ENCODE measurements at regions not wholly inside any gene's neighbourhood (a gene's known extent, or its start where the extent isn't known, plus 50 kb on each side); places are given as distances from the start of the nearest gene placed in this dataset.

- no peak overlapping the region for H2AFZ ChIP-seq (replicated peaks; ENCODE audit: low read length, poor library complexity)
- no peak overlapping the region for H3K18ac ChIP-seq (ENCODE audit: low read depth, low read length)
- ChIA-PET CTCF (no interaction called here), POLR2A (ENCODE audit: unreplicated experiment) (no interaction called here)
- H3K4ac ChIP-seq (ENCODE audit: low read depth, low read length), result no peak overlapping the region
- H4K91ac ChIP-seq (ENCODE audit: insufficient read depth, low read depth, low read length), result no peak overlapping the region
- no peak overlapping the region for H2BK120ac ChIP-seq (ENCODE audit: low read depth, low read length)
- no peak overlapping the region for H3K4me3 ChIP-seq (ENCODE audit: insufficient read depth, low read depth, low read length)
- peaks cover 5% of the 10 kb centered on the region for H3K27me3 ChIP-seq (ENCODE audit: control insufficient read depth, insufficient read depth, low read length)
- dilution Hi-C loops (cut with HindIII; ENCODE audit: low sequenced_read_pairs, unreplicated experiment) (no loop called here), intact Hi-C loops (cut with micrococcal nuclease) (no loop called here), in situ Hi-C loops (cut with MboI; ENCODE audit: low sequenced_read_pairs) (no loop called here)
- WGBS, 2 experiments (ENCODE audit: extremely low coverage in 2 of 2, insufficient read length in 1 of 2), result no CpG with 5 or more reads among the region's 3 CpGs
- no peak overlapping the region for H4K8ac ChIP-seq (ENCODE audit: low read depth in 2 of 2, low read length in 2 of 2)
- BruUV-seq (replicated peaks), result no TSS peak
- no peak overlapping the region for H2AK9ac ChIP-seq (replicated peaks; ENCODE audit: low read depth, low read length, poor library complexity)
- no peaks in the 10 kb centered on the region for H3K36me3 ChIP-seq (ENCODE audit: control insufficient read depth, insufficient read depth, low read length)
- H3K9me3 ChIP-seq (ENCODE audit: control insufficient read depth, insufficient read depth, low read length), result no peaks in the 10 kb centered on the region; the same call in 1 of the 2 replicates
- H3K4me1 ChIP-seq (ENCODE audit: control insufficient read depth, insufficient read depth, low read length), result no peaks in the 10 kb centered on the region
- no peak overlapping the region for H4K5ac ChIP-seq (ENCODE audit: low read depth, low read length)
- no peak overlapping the region for H3K4me2 ChIP-seq (ENCODE audit: low read depth, low read length)
- H3K56ac ChIP-seq (ENCODE audit: extremely low read depth, insufficient read depth, low read length), result no peak overlapping the region
- H2BK15ac ChIP-seq (ENCODE audit: low read depth, low read length), result no peak overlapping the region
- no peak overlapping the region for H2BK5ac ChIP-seq (ENCODE audit: low read depth, low read length, poor library complexity, severe bottlenecking)
- no peaks in the 10 kb centered on the region for H3K9me1 ChIP-seq (ENCODE audit: insufficient read depth, low read length)
- H3K14ac ChIP-seq (replicated peaks; ENCODE audit: low read depth, low read length), result no peak overlapping the region
- no peaks in the 10 kb centered on the region for H4K20me1 ChIP-seq (ENCODE audit: insufficient read depth, low read length)
- no peak for TF ChIP-seq CTCF (conservative IDR thresholded peaks at IDR 0.05; ENCODE audit: low read depth, low read length)
- TF ChIP-seq NFE2L2 (IDR thresholded peaks at IDR 0.05; ENCODE audit: low read depth, low read length), result no peak
- no peak for TF ChIP-seq RFX5 (IDR thresholded peaks at IDR 0.05; ENCODE audit: low read depth, low read length)
- TF ChIP-seq POLR2A (IDR thresholded peaks at IDR 0.05; ENCODE audit: low read depth, low read length), result no peak
- no peak for TF ChIP-seq FOS (IDR thresholded peaks at IDR 0.05; ENCODE audit: low read depth, low read length)
- no peak for TF ChIP-seq CHD1 (IDR thresholded peaks at IDR 0.05; ENCODE audit: low read depth, low read length)
- TF ChIP-seq ELK1 (IDR thresholded peaks at IDR 0.05; ENCODE audit: borderline replicate concordance, low read depth, low read length), result no peak
- no peak for TF ChIP-seq MAFK (IDR thresholded peaks at IDR 0.05; ENCODE audit: low read depth, low read length)
- no peak for TF ChIP-seq CEBPB (IDR thresholded peaks at IDR 0.05; ENCODE audit: low read depth, low read length)
- TF ChIP-seq MAZ (IDR thresholded peaks at IDR 0.05; ENCODE audit: borderline replicate concordance, low read depth, low read length), result no peak
- no peak for TF ChIP-seq MXI1 (IDR thresholded peaks at IDR 0.05; ENCODE audit: borderline replicate concordance, low read depth, low read length)
- TF ChIP-seq RCOR1 (IDR thresholded peaks at IDR 0.05; ENCODE audit: insufficient replicate concordance, low read length), result no peak
- TF ChIP-seq USF2 (IDR thresholded peaks at IDR 0.05; ENCODE audit: low read depth, low read length), result no peak
- no peak for TF ChIP-seq BHLHE40 (IDR thresholded peaks at IDR 0.05; ENCODE audit: low read depth, low read length)
- TF ChIP-seq RAD21 (IDR thresholded peaks at IDR 0.05; ENCODE audit: low read length), result no peak
- no peak for TF ChIP-seq SMC3 (IDR thresholded peaks at IDR 0.05; ENCODE audit: low read depth, low read length)
- no peak overlapping the region for H2BK20ac ChIP-seq (ENCODE audit: low read depth, low read length)
- ATAC-seq (ENCODE audit: low read depth), result no peak
- H3K9ac ChIP-seq (ENCODE audit: low read depth, low read length), result no peak overlapping the region
- no peak overlapping the region for H2AK5ac ChIP-seq (ENCODE audit: low read depth, low read length)
- H3K23ac ChIP-seq (ENCODE audit: low read depth, low read length), result no peak overlapping the region
- no peak overlapping the region for H3K27ac ChIP-seq (ENCODE audit: insufficient read depth, low read length)
- H3K79me1 ChIP-seq (ENCODE audit: low read depth in 1 of 2, low read length in 2 of 2), result no peaks in the 10 kb centered on the region
- DNase-seq, result no peak
Measured at GRCh38 chr1:87188640-87189039, 140.0 kb upstream of the LMO4 start.

All from IMR-90 (cell line).